Suprapubic skin (tissue), 4 donors: ENCODE measurements at regions not wholly inside any gene's neighbourhood (a gene's known extent, or its start where the extent isn't known, plus 50 kb on each side); places are given as distances from the start of the nearest gene placed in this dataset.

Source experiments
- DNase-seq, 2 donors: peaks; one replicate each; pipeline ENCODE4 v3.0.0-alpha.2; 2019; ENCODE audit warnings: low spot score in 2 of 2
- H3K27ac ChIP-seq: fragments of 200-600 bp; sonication (generic); one replicate; pipeline ENCODE4 v1.5.1; 2019
- H3K27me3 ChIP-seq: fragments of 200-600 bp; sonication (generic); one replicate; pipeline ENCODE4 v1.5.1; 2019
- H3K36me3 ChIP-seq: fragments of 200-600 bp; sonication (generic); one replicate; pipeline ENCODE4 v1.5.1; 2019
- H3K4me1 ChIP-seq: fragments of 200-600 bp; sonication (generic); one replicate; pipeline ENCODE4 v1.5.1; 2019
- H3K4me3 ChIP-seq: fragments of 200-600 bp; sonication (generic); one replicate; pipeline ENCODE4 v1.5.1; 2019; ENCODE audit warnings: mild to moderate bottlenecking
- H3K9me3 ChIP-seq: fragments of 200-600 bp; sonication (generic); one replicate; pipeline ENCODE4 v1.5.1; 2019
- EP300 ChIP-seq: sonication (generic); formaldehyde crosslinking; IDR thresholded peaks from one replicate; pipeline ENCODE4 v1.6.1; 2017; ENCODE audit warnings: antibody characterized with exemption
- POLR2A ChIP-seq, 2 donors: fragments of 450-650 bp; IDR thresholded peaks; one replicate each; pipeline ENCODE4 v1.6.1; 2017; ENCODE audit warnings: antibody characterized with exemption in 2 of 2, mild to moderate bottlenecking in 2 of 2, moderate library complexity in 2 of 2
- POLR2AphosphoS5 ChIP-seq, 3 donors: sonication (generic); formaldehyde crosslinking; IDR thresholded peaks; one replicate each; pipeline ENCODE4 v1.6.1; 2017; ENCODE audit warnings: antibody characterized with exemption in 3 of 3
- WGBS: methylation state at CpG from one replicate; pipeline ENCODE4 v1.1.5; 2018; 5-methylcytosine and 5-hydroxymethylcytosine counted together
- TF ChIP-seq, protein P1 (sequence below), 2 donors: fragments of 200-600 bp in 1 of 2; fragments of 450-650 bp in 1 of 2; sonication (generic) in 1 of 2; IDR thresholded peaks; one replicate each; pipeline ENCODE4 v1.5.1; 2016 to 2019; ENCODE audit warnings: antibody characterized with exemption in 2 of 2, mild to moderate bottlenecking in 1 of 2, moderate library complexity in 1 of 2

DNA sequence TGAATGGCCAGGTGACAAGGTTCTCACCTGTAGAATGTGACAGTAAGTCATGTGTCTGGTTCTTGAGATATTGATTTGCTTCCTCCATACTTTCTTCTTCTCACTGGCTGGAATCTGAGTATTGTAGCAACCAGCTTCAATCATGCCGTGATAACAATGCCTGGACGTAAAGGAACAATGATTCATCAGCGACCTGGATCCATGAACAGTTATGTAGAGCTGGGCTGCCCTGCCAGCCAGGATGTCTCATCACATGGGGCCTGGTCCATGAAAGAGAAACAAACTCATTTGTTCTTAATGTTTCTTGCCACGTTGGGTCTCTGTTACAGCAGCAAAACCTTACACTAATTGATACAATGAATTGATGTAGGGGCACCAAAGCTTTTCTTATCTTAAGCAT, 627.2 kb downstream of the TOX3 start:
- Histone ChIP-seq H3K9me3 (no peaks in the 10 kb centered on the region), H3K27me3 (no peaks in the 10 kb centered on the region), H3K36me3 (no peaks in the 10 kb centered on the region), H3K4me3 (no peak overlapping the region), H3K27ac (no peak overlapping the region), H3K4me1 (no peaks in the 10 kb centered on the region)
- TF ChIP-seq POLR2A (IDR thresholded peaks at IDR 0.05) (no peak), EP300 (no peak), POLR2AphosphoS5 (IDR thresholded peaks at IDR 0.05) (no peak)
- TF ChIP-seq, protein P1, sequence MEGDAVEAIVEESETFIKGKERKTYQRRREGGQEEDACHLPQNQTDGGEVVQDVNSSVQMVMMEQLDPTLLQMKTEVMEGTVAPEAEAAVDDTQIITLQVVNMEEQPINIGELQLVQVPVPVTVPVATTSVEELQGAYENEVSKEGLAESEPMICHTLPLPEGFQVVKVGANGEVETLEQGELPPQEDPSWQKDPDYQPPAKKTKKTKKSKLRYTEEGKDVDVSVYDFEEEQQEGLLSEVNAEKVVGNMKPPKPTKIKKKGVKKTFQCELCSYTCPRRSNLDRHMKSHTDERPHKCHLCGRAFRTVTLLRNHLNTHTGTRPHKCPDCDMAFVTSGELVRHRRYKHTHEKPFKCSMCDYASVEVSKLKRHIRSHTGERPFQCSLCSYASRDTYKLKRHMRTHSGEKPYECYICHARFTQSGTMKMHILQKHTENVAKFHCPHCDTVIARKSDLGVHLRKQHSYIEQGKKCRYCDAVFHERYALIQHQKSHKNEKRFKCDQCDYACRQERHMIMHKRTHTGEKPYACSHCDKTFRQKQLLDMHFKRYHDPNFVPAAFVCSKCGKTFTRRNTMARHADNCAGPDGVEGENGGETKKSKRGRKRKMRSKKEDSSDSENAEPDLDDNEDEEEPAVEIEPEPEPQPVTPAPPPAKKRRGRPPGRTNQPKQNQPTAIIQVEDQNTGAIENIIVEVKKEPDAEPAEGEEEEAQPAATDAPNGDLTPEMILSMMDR (IDR thresholded peaks at IDR 0.05), result no peak
- DNase-seq, result no peak
- 85% methylated on average over 4 of the region's 4 CpGs for WGBS

DNA sequence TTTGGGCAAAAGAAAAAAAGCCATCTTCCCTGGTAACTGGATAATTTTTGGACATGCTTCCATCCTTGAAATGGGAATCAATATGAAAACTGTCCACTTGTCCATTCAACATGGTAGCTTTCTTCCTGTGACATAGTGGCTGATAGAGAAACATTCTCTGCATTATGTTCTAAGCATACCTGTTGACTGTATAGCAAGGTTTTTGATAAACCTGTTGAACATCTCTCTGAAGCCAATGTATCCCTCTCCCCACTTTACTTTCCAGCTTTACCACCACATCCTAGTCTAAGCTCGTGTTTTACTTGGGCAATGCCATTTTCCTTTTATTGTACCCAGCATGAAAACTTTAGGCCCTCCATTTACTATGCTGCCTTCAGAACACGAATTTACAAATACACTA, 630.1 kb downstream of the TOX3 start:
- Histone ChIP-seq H3K27me3 (no peaks in the 10 kb centered on the region), H3K27ac (no peak overlapping the region), H3K4me3 (no peak overlapping the region), H3K9me3 (no peaks in the 10 kb centered on the region), H3K4me1 (no peaks in the 10 kb centered on the region), H3K36me3 (no peaks in the 10 kb centered on the region)
- WGBS, result 86% methylated on average over 2 of the region's 2 CpGs
- no peak for DNase-seq
- TF ChIP-seq POLR2AphosphoS5 (IDR thresholded peaks at IDR 0.05) (no peak), POLR2A (IDR thresholded peaks at IDR 0.05) (no peak), EP300 (no peak)
- TF ChIP-seq, protein P1 (IDR thresholded peaks at IDR 0.05), result no peak

DNA sequence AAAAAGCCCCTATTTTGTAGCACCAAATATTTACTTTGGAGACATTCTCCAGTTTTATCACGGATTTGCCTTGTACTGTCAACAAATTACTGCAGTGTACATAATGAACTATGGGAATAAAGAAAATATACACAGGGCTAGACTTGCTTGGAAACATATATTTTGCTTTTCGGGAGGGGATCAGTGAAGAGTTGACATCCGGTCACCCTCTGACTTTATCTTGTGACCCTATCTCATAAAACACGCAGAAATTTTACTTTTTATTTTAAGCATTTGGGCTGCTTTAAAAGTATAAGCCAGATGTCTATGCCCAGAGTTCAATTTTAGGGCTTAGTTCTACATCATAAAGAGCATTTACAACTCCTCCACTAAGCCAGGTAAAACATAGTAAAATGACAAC, 630.7 kb downstream of the TOX3 start:
- no peak for DNase-seq
- no peak overlapping the region for H3K27ac ChIP-seq
- TF ChIP-seq POLR2AphosphoS5 (IDR thresholded peaks at IDR 0.05) (no peak), POLR2A (IDR thresholded peaks at IDR 0.05) (no peak), EP300 (no peak)
- TF ChIP-seq, protein P1 (IDR thresholded peaks at IDR 0.05), result no peak
- no peaks in the 10 kb centered on the region for H3K4me1 ChIP-seq
- 73% methylated on average over 4 of the region's 4 CpGs for WGBS
- H3K4me3 ChIP-seq, result no peak overlapping the region
- no peaks in the 10 kb centered on the region for H3K27me3 ChIP-seq
- no peaks in the 10 kb centered on the region for H3K36me3 ChIP-seq
- no peaks in the 10 kb centered on the region for H3K9me3 ChIP-seq

DNA sequence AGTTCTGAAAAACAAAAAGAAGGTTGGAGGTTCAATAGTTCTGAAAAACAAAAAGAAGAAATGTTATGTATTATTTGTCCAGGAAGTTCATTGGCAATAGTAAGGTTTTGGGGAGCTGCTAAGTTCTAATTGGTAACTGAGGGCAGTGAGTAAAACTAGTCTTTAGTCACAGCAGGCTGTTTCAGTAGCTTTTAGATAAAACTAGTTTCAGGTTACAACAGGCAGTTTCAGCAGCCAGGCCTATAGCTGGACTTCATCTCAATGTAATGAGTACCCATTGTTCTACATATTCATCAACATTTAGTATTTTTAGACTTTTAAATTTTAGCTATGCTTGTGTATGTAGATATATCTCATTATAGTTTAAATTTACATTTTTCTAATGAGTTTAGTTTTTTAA, 639.3 kb downstream of the TOX3 start:
- H3K36me3 ChIP-seq, result no peaks in the 10 kb centered on the region
- TF ChIP-seq POLR2A (IDR thresholded peaks at IDR 0.05) (no peak), POLR2AphosphoS5 (IDR thresholded peaks at IDR 0.05) (no peak), EP300 (no peak)
- TF ChIP-seq, protein P1 (IDR thresholded peaks at IDR 0.05), result no peak
- no peak for DNase-seq

DNA sequence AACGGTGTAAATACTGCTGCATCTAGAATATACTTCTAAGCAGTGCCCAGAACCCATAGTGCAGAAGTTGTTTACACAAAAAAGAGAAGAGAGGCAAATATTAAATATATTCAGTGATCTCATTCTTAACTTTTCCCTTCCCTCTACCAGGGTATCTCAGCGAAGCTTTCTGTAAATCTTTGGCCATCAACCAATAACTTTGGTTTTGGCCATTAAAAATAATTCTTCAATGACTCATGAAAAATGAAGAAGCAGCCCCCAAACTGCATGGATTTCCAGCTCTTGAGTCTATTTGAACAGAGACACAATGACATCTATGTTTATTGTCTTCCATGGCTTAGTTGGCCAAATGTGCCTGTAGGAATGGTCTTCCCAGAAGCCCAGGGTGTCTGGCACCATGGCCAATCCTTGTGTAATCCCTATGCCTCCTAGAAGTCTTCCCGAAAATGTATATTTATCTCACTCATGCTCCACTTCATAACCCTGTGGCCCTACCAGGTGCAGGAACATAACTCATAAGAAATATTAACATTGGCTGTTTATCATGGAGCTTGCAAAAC, 646.6 kb downstream of the TOX3 start:
- TF ChIP-seq POLR2AphosphoS5 (IDR thresholded peaks at IDR 0.05) (no peak), EP300 (no peak), POLR2A (IDR thresholded peaks at IDR 0.05) (no peak)
- TF ChIP-seq, protein P1 (IDR thresholded peaks at IDR 0.05), result no peak
- H3K27me3 ChIP-seq, result no peaks in the 10 kb centered on the region
- no peaks in the 10 kb centered on the region for H3K36me3 ChIP-seq
- no peaks in the 10 kb centered on the region for H3K4me1 ChIP-seq
- no peak for DNase-seq
- no peaks in the 10 kb centered on the region for H3K9me3 ChIP-seq
- H3K27ac ChIP-seq, result no peak overlapping the region
- WGBS, result 74% methylated on average over 3 of the region's 3 CpGs
- H3K4me3 ChIP-seq, result no peak overlapping the region

More for the DNA sequence above, 639.3 kb downstream of the TOX3 start:
- Histone ChIP-seq H3K9me3 (no peaks in the 10 kb centered on the region), H3K27ac (no peak overlapping the region), H3K4me3 (no peak overlapping the region), H3K27me3 (no peaks in the 10 kb centered on the region), H3K4me1 (no peaks in the 10 kb centered on the region)
